Amniotic stem cell (primary cell): ENCODE measurements at regions not wholly inside any gene's neighbourhood (a gene's known extent, or its start where the extent isn't known, plus 50 kb on each side); places are given as distances from the start of the nearest gene placed in this dataset.
"Not testable (repeated sequence)": the region's sequence is repeated elsewhere in the genome, so short reads cannot be mapped to it uniquely, and the experiment has no call there.

ENCODE experiments used
- DNase-seq: peaks from one replicate; lab custom pipeline; 2025; lab: John Stamatoyannopoulos, UW

GRCh38 chr3:75394562-75395360 is 269.4 kb upstream of the FRG2C start:
- DNase-seq: not testable (repeated sequence)

- no peak for DNase-seq
Observed at GRCh38 chr3:75395580-75396315, 268.4 kb upstream of the FRG2C start.

GRCh38 chr3:75396316-75396802 is 267.8 kb upstream of the FRG2C start:
- DNase-seq: no peak

- DNase-seq: not testable (repeated sequence)
Observed at GRCh38 chr3:75397486-75397885, 266.6 kb upstream of the FRG2C start.

- DNase-seq: not testable (repeated sequence)
Observed at GRCh38 chr3:75422101-75422945, 241.8 kb upstream of the FRG2C start.

- not testable (repeated sequence) for DNase-seq
Observed at GRCh38 chr3:75425379-75425778, 238.7 kb upstream of the FRG2C start.

- DNase-seq: not testable (repeated sequence)
Observed at GRCh38 chr3:75427486-75427885, 236.6 kb upstream of the FRG2C start.

GRCh38 chr3:75427906-75428305 is 236.2 kb upstream of the FRG2C start:
- DNase-seq: not testable (repeated sequence)

GRCh38 chr3:75429561-75430220 is 234.4 kb upstream of the FRG2C start:
- peak; percentile 62 for DNase-seq

- DNase-seq: not testable (repeated sequence)
Observed at GRCh38 chr3:75430406-75430805, 233.7 kb upstream of the FRG2C start.

GRCh38 chr3:75431120-75431519 is 233.0 kb upstream of the FRG2C start:
- not testable (repeated sequence) for DNase-seq

GRCh38 chr3:75432466-75432865 is 231.7 kb upstream of the FRG2C start:
- DNase-seq: not testable (repeated sequence)

GRCh38 chr3:75432885-75433284 is 231.2 kb upstream of the FRG2C start:
- peak; percentile 51 for DNase-seq

GRCh38 chr3:75433295-75433694 is 230.8 kb upstream of the FRG2C start:
- DNase-seq: not testable (repeated sequence)

GRCh38 chr3:75434276-75434912 is 229.7 kb upstream of the FRG2C start:
- DNase-seq: peak; percentile 27

- DNase-seq: peak; percentile 100
Observed at GRCh38 chr3:75434913-75435793, 229.0 kb upstream of the FRG2C start.

GRCh38 chr3:75435794-75436400 is 228.2 kb upstream of the FRG2C start:
- DNase-seq: peak; percentile 59

GRCh38 chr3:75440986-75441385 is 223.1 kb upstream of the FRG2C start:
- not testable (repeated sequence) for DNase-seq

- DNase-seq: not testable (repeated sequence)
Observed at GRCh38 chr3:75444634-75445033, 219.5 kb upstream of the FRG2C start.
